HCT116 (cell line): ENCODE measurements at regions not wholly inside any gene's neighbourhood (a gene's known extent, or its start where the extent isn't known, plus 50 kb on each side); places are given as distances from the start of the nearest gene placed in this dataset.

Experiments used
- ATAC-seq: fragments of 200-7000 bp; cut with Tn5 transposase; 2 replicates; pipeline ENCODE4 v1.9.1; 2020; ENCODE audit warnings: mild to moderate bottlenecking, moderate library complexity
- BruUV-seq: library from RNA; stranded (reverse); fragments of 400-500 nt; replicated peaks from 2 replicates; lab custom pipeline; 2021; lab: Mats Ljungman, UMichigan
- CTCF ChIA-PET: fragments of 300-600 bp; sonication (Branson Sonifier 250); formaldehyde crosslinking; loops from one replicate; lab custom pipeline; 2021; ENCODE audit warnings: antibody characterized with exemption; lab: Charles Lee
- POLR2A ChIA-PET: fragments of 300-600, 350-600 bp; sonication (Branson Sonifier 250); formaldehyde crosslinking; loops from one replicate; lab custom pipeline; 2021; ENCODE audit warnings: antibody characterized with exemption; lab: Charles Lee
- RAD21 ChIA-PET, 2 experiments: fragments of 300-600 bp; sonication (Branson Sonifier 250); formaldehyde crosslinking; loops; one replicate each; lab custom pipeline; 2023; ENCODE audit warnings: low total read pairs in 2 of 2; ENCODE audit not compliant: uncharacterized antibody in 2 of 2, unreplicated experiment in 2 of 2, low non-redundant PET in 1 of 2; lab: Charles Lee
- DNase-seq: peaks from one replicate; pipeline ENCODE4 v3.0.0-alpha.2; 2010; ENCODE audit warnings: low read depth, low spot score
- H2AFZ ChIP-seq: fragments of 200-600 bp; shearing (Covaris generic), sonication (generic); 2 replicates; pipeline ENCODE4 v1.6.1; 2017; ENCODE audit warnings: low read depth, mixed run types, mixed read lengths, antibody characterized with exemption, low read length; ENCODE audit not compliant: poor library complexity, severe bottlenecking
- H3K27ac ChIP-seq: 2 replicates; pipeline ENCODE4 v1.5.1; 2012; ENCODE audit warnings: low read depth, low read length
- H3K27me3 ChIP-seq: fragments of 200-600 bp; sonication (generic); 2 replicates; pipeline ENCODE4 v1.6.1; 2016; ENCODE audit warnings: mixed run types, low read length, mixed read lengths; ENCODE audit not compliant: insufficient read depth
- H3K36me3 ChIP-seq, 2 experiments: fragments of 200-500 bp in 1 of 2; fragments of 200-600 bp in 1 of 2; sonication (Bioruptor generic) in 1 of 2; sonication (generic) in 1 of 2; 2 replicates each; pipeline versions ENCODE4 v1.5.1 to v1.6.1; 2014 to 2016; ENCODE audit warnings: low read length in 2 of 2, inconsistent platforms in 1 of 2, mixed read lengths in 1 of 2, mixed run types in 1 of 2; ENCODE audit not compliant: insufficient read depth in 2 of 2, control insufficient read depth in 1 of 2
- H3K4me1 ChIP-seq, 2 experiments: fragments of 200-600 bp in 1 of 2; sonication (generic) in 1 of 2; 2 replicates each; pipeline versions ENCODE4 v1.5.1 to v1.6.1; 2012 to 2017; ENCODE audit warnings: low read length in 2 of 2, inconsistent platforms in 1 of 2, mild to moderate bottlenecking in 1 of 2, mixed read lengths in 1 of 2, mixed run types in 1 of 2, moderate library complexity in 1 of 2; ENCODE audit not compliant: insufficient read depth in 2 of 2, control insufficient read depth in 1 of 2
- H3K4me2 ChIP-seq: fragments of 200-600 bp; sonication (generic); 2 replicates; pipeline ENCODE4 v1.6.1; 2017; ENCODE audit warnings: mixed run types, low read length, mixed read lengths
- H3K4me3 ChIP-seq, 2 experiments: fragments of 200-600 bp in 1 of 2; sonication (generic) in 1 of 2; replicated peaks in 1 of 2; 2 replicates each; pipeline ENCODE4 v1.5.1; 2011 to 2016; ENCODE audit warnings: low read length in 2 of 2, control low read depth in 1 of 2, low read depth in 1 of 2, mild to moderate bottlenecking in 1 of 2, mixed read lengths in 1 of 2, mixed run types in 1 of 2
- H3K79me2 ChIP-seq: fragments of 200-600 bp; sonication (generic); 2 replicates; pipeline ENCODE4 v1.6.1; 2017; ENCODE audit warnings: mild to moderate bottlenecking, mixed run types, low read length, moderate library complexity, mixed read lengths; ENCODE audit not compliant: insufficient read depth
- H3K9ac ChIP-seq: fragments of 200-600 bp; sonication (generic); 2 replicates; pipeline ENCODE4 v1.6.1; 2016; ENCODE audit warnings: low read length, mixed read lengths
- H3K9me2 ChIP-seq: fragments of 200-600 bp; sonication (generic), shearing (Covaris generic); 2 replicates; pipeline ENCODE4 v1.6.1; 2017; ENCODE audit warnings: mixed run types, mild to moderate bottlenecking, moderate library complexity; ENCODE audit not compliant: insufficient read depth
- H3K9me3 ChIP-seq, 2 experiments: fragments of 200-500 bp in 1 of 2; fragments of 200-600 bp in 1 of 2; sonication (Bioruptor generic) in 1 of 2; sonication (generic) in 1 of 2; 2 replicates each; pipeline ENCODE4 v1.6.1; 2014 to 2017; ENCODE audit warnings: low read length in 2 of 2, mixed read lengths in 2 of 2, inconsistent platforms in 1 of 2, low read depth in 1 of 2, mild to moderate bottlenecking in 1 of 2, mixed run types in 1 of 2, moderate library complexity in 1 of 2; ENCODE audit not compliant: control insufficient read depth in 1 of 2, insufficient read depth in 1 of 2
- H4K20me1 ChIP-seq: fragments of 200-600 bp; sonication (generic), shearing (Covaris generic); 2 replicates; pipeline ENCODE4 v1.6.1; 2017; ENCODE audit warnings: mixed run types, mild to moderate bottlenecking, moderate library complexity; ENCODE audit not compliant: insufficient read depth
- ATF3 ChIP-seq: IDR thresholded peaks from 2 replicates; pipeline ENCODE4 v1.6.1; 2012
- CBX3 ChIP-seq: IDR thresholded peaks from 2 replicates; pipeline ENCODE4 v1.6.1; 2012; ENCODE audit warnings: low read depth
- CEBPB ChIP-seq: IDR thresholded peaks from 2 replicates; pipeline ENCODE4 v1.6.1; 2012; ENCODE audit warnings: low read depth
- CTCF ChIP-seq, 3 experiments: fragments of 200-600 bp in 1 of 3; sonication (generic) in 1 of 3; IDR thresholded peaks in 2 of 3; conservative IDR thresholded peaks in 1 of 3; 2 replicates each; pipeline ENCODE4 v1.5.1; 2012 to 2017; ENCODE audit warnings: low read depth in 2 of 3, low read length in 2 of 3, antibody characterized with exemption in 1 of 3, borderline replicate concordance in 1 of 3, control low read depth in 1 of 3, mild to moderate bottlenecking in 1 of 3, mixed read lengths in 1 of 3, mixed run types in 1 of 3, moderate library complexity in 1 of 3; ENCODE audit not compliant: insufficient read depth in 1 of 3
- EGR1 ChIP-seq: IDR thresholded peaks from 2 replicates; pipeline ENCODE4 v1.6.1; 2012; ENCODE audit warnings: low read depth
- ELF1 ChIP-seq: IDR thresholded peaks from 2 replicates; pipeline ENCODE4 v1.6.1; 2012; ENCODE audit warnings: low read depth, borderline replicate concordance
- EZH2 ChIP-seq: fragments of 200-600 bp; sonication (generic); IDR thresholded peaks from 2 replicates; pipeline ENCODE4 v1.6.1; 2017; ENCODE audit warnings: antibody characterized with exemption, mixed run types
- FOSL1 ChIP-seq: IDR thresholded peaks from 2 replicates; pipeline ENCODE4 v1.6.1; 2012; ENCODE audit warnings: low read depth
- JUND ChIP-seq: IDR thresholded peaks from 2 replicates; pipeline ENCODE4 v1.6.1; 2012
- MAX ChIP-seq: IDR thresholded peaks from 2 replicates; pipeline ENCODE4 v1.6.1; 2012
- POLR2A ChIP-seq: IDR thresholded peaks from 2 replicates; pipeline ENCODE4 v1.7.0; 2011; ENCODE audit warnings: borderline replicate concordance; ENCODE audit not compliant: insufficient read depth, insufficient read length; ENCODE audit errors: extremely low read depth
- POLR2AphosphoS5 ChIP-seq: IDR thresholded peaks from 2 replicates; pipeline ENCODE4 v1.6.1; 2011; ENCODE audit warnings: mild to moderate bottlenecking, low read depth, low read length, moderate library complexity
- RAD21 ChIP-seq: IDR thresholded peaks from 2 replicates; pipeline ENCODE4 v1.6.1; 2012; ENCODE audit warnings: low read depth, mild to moderate bottlenecking
- REST ChIP-seq: IDR thresholded peaks from 2 replicates; pipeline ENCODE4 v1.6.1; 2012; ENCODE audit warnings: low read depth
- SRF ChIP-seq: IDR thresholded peaks from 2 replicates; pipeline ENCODE4 v1.6.1; 2012; ENCODE audit warnings: low read depth
- YY1 ChIP-seq: IDR thresholded peaks from 2 replicates; pipeline ENCODE4 v1.6.1; 2011; ENCODE audit warnings: low read length, low read depth, moderate library complexity, mild to moderate bottlenecking; ENCODE audit not compliant: insufficient replicate concordance; ENCODE audit errors: extremely low read depth
- ZBTB33 ChIP-seq: IDR thresholded peaks from 2 replicates; pipeline ENCODE4 v1.6.1; 2011; ENCODE audit warnings: mild to moderate bottlenecking, low read length, moderate library complexity; ENCODE audit not compliant: insufficient replicate concordance; ENCODE audit errors: extremely low read depth
- ZNF274 ChIP-seq: fragments of 200-500 bp; sonication (Bioruptor generic); IDR thresholded peaks from 2 replicates; pipeline ENCODE4 v1.6.1; 2014; ENCODE audit warnings: mild to moderate bottlenecking, low read depth, low read length, inconsistent platforms
- intact Hi-C: fragments of 100-400 bp; cut with micrococcal nuclease; formaldehyde crosslinking; loops from 2 replicates; pipeline ENCODE4 v1.10.0; 2022

GRCh38 chr2:208713066-208713745 lies 306.6 kb downstream of the PTH2R start:
- RAD21 ChIA-PET: no interaction called here
- ATAC-seq (no peak), DNase-seq (no peak)
- H3K9me2 ChIP-seq: no peaks in the 10 kb centered on the region
- no peaks in the 10 kb centered on the region for H3K79me2 ChIP-seq
- H3K27me3 ChIP-seq: no peaks in the 10 kb centered on the region; the same call in 1 of the 2 replicates
- no peak overlapping the region for H3K4me3 ChIP-seq
- POLR2A ChIA-PET: no interaction called here
- H3K27ac ChIP-seq: no peak overlapping the region
- intact Hi-C loops: no loop called here
- no peaks in the 10 kb centered on the region for H4K20me1 ChIP-seq
- H3K9ac ChIP-seq: no peak overlapping the region
- H2AFZ ChIP-seq: no peak overlapping the region
- no peak for TF ChIP-seq SRF
- TF ChIP-seq ELF1: no peak
- no peak for TF ChIP-seq RAD21
- no peak for TF ChIP-seq CTCF (IDR thresholded peaks at IDR 0.05 in 2 of 3, conservative IDR thresholded peaks at IDR 0.05 in 1 of 3; ENCODE audit: borderline replicate concordance in 1 of 3, insufficient read depth in 1 of 3, low read depth in 2 of 3, low read length in 2 of 3)
- no peak for TF ChIP-seq JUND
- no peak for TF ChIP-seq ZNF274
- TF ChIP-seq EGR1: no peak
- no peak for TF ChIP-seq YY1
- TF ChIP-seq ZBTB33: no peak
- TF ChIP-seq REST: no peak
- TF ChIP-seq POLR2AphosphoS5: no peak
- no peak for TF ChIP-seq CBX3
- TF ChIP-seq MAX: no peak
- no peak for TF ChIP-seq EZH2
- no peak for TF ChIP-seq POLR2A
- TF ChIP-seq FOSL1: no peak
- TF ChIP-seq CEBPB: no peak
- TF ChIP-seq ATF3: no peak
- H3K4me1 ChIP-seq: no peaks in the 10 kb centered on the region
- no TSS peak for BruUV-seq
- H3K9me3 ChIP-seq: no peaks in the 10 kb centered on the region
- H3K36me3 ChIP-seq: no peaks in the 10 kb centered on the region
- H3K4me2 ChIP-seq: no peak overlapping the region
- CTCF ChIA-PET: no interaction called here
